ENCODE measurements at regions not wholly inside any gene's neighbourhood (a gene's known extent, or its start where the extent isn't known, plus 50 kb on each side); places are given as distances from the start of the nearest gene placed in this dataset.

DNA sequence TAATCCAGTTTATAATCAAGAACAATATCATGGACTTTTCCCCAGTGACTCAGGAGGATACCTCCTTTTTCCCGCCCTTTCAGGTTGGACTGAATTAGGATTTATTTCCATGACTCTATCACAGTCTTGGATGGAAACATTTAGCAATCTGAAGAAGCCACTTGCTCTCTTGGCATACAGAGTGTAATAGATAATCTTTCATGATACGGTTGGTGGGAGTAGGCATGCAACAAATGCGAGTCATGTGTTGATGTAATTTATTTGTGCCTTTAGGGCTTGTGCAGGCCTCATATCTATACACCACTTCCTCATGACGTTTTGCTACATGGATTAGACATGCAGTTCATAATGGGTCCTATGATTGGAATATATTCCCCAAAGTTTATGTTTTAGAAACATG lies 54.2 kb upstream of the MCTP2 start:
- no peak for DNase-seq

DNA sequence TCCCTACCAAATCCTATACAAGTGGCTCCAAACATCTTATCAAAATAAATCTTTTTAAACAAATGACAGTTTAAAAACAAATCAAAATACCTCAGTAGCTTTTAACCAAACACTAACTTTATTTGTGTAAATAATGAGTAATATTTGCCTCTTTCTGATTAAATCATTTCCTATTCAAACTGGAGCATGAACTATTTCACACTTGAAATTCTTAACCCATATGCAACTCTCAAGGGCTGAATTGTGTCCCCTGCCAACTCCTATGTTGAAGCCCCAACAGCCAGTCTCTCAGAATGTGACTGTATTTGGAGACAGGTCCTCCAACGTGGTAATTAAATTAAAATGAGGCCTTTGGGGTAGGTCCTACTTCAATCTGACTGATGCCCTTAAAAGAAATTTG lies 55.9 kb upstream of the MCTP2 start:
- no peak for DNase-seq

DNA sequence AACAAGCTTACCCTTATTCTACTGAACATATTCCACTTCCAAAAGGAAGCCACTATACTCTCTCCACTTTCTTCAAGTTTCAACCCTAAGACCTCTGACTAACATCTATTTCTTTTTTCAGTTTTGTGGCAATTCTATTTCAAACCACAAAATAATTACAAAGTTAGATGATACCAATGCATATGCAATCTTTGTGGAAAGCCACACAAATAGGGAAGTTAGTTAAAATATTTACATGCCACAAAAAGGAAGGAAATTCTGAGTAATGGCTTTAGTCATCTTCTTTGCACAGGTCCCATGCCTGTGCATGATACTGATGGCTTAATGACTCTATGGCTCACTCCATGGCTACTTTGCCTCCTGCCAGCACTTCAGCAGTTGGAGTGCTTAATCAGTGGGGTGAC lies 57.0 kb upstream of the MCTP2 start:
- no peak for DNase-seq

DNA sequence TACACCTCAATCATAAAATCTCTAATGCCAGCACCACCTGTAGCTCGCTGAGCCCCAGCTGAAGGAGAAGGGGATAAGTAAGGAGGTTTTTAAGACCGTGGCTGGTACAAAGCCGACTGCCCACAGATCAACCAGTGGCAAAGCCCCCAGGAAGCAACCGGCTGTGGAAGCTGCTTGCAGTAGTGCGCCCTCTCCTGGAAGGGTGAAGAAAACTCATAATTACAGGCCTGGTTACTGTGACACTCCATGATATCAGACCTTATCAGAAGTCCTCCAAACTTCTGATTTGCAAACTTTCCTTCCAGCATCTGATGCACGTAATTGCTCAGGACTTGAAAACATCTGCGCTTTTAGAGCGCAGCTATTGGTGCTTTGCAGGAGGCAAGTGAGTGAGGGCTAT lies 63.1 kb upstream of the MCTP2 start:
- DNase-seq: no peak

DNA sequence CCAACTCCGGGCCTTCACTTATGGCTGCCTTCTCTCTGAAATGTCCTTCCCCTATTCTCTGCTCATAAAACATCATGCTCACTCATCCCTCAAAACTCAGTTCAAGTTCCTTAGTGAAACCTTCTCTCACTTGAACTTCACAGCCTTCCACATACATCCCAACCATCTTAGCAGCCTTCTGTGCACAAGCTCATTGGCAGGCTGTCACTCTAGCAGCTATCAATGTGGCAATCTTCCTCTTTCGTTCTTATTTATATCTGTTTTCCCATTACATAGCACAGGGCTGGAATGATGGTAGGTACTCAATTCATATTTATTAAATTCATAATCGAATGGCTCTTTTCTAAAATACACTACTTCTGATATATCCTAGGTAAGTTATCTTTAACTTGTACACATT lies 66.4 kb upstream of the MCTP2 start:
- no peak for DNase-seq

DNA sequence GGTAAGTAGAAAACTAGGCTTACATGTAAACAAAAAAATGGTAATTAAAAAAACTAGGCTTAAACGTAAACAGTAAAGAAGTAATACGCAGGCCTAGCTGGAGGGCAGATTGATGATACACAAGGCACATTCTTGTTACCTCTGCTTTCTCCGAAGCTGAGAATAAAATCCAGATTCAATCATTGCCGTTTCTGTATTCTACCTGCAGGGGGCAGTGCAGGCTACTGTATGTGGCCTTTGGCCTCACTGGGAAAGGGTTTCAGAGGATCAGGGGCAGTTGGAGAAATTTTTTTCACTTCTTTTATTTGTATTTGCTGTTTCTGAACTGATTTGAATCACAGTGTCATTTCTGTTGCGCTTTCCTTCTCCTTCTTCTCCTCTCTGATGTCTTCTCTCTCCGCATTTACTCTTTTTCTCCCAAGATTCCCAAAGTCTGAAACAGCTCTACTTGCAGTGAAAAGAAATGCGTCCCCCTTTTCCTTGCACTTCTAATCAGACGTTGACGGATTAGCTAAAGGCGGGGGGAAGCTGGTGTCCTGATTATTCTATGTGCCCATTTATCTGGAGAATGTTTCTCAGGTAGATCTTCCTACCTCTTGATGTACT lies 67.1 kb upstream of the MCTP2 start:
- peak; percentile 59 for DNase-seq

DNA sequence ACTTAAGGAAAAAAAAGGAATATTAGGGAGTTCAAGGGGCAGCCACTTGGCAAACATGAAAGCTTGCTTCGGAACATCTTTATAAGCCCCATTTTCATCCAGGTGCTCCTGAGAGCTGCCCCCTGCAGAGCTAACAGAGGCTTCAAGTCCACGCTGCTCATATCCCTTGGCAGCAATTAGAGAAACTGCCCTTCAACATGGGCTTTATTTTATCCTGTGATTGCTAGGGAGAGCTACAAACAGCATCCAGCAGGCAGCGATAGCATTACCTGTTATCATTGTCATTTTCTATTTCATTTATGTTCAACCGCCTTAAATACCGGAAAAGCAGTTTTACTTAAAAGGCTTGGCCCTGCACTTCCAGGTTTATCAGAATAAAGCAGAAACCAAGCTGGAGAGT lies 68.4 kb upstream of the MCTP2 start:
- DNase-seq: no peak

DNA sequence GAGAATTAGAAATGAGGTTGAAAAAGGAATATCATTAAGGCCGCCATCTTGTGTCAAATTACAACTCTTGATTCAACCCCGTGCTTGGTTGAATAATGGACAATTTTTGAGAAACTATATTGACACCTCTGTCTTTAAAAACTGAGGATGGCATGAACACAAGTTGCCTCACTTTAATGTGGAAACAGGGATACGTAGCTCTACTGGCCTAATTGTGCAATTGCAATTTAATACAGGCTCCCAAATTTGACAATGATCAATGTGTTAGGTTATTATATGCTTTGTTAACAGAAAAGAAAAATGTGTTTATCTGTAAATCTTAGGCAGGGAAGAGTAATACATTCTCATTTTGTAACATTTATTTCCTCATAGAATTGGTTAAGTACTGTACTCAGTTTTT lies 77.1 kb upstream of the MCTP2 start:
- DNase-seq: no peak

DNA sequence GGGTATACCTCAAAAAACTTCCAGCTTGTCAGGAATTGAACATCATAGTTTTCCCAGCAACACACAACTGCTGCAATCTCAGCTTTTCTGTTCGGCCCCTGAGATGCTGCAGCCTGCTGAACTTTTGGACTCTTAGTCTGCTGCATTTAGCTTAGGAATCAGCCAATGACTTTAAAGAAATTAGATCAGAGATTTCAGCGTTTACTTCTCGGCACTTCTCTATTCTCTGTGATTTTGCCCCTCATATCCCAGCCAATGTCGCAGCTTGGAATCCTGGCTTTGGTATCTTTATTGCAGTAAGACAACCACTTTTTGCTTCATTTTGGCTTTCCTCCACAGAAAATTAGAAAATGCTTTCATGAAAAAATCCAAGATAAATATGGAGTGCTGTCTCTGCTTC lies 86.3 kb upstream of the MCTP2 start:
- no peak for DNase-seq

DNA sequence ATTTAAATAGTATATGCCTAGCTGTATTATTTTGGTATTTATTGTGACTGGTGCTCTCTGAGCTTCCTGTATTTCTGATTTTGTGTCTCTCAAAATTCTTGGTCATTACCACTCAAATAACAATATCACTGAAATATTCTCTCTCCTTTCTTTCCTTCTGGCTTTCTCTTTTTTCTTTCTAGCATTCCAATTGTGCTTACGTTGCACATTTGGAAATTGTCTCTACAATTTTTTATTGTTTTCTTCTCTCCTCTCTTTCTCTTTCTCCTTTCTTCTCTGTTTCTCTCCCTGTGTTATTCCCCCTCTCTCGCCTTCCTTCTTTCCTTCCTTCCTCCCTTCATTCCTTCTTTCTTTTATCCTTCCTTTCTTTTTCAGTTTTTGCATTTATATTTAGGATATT lies 89.6 kb upstream of the MCTP2 start:
- DNase-seq: no peak

DNA sequence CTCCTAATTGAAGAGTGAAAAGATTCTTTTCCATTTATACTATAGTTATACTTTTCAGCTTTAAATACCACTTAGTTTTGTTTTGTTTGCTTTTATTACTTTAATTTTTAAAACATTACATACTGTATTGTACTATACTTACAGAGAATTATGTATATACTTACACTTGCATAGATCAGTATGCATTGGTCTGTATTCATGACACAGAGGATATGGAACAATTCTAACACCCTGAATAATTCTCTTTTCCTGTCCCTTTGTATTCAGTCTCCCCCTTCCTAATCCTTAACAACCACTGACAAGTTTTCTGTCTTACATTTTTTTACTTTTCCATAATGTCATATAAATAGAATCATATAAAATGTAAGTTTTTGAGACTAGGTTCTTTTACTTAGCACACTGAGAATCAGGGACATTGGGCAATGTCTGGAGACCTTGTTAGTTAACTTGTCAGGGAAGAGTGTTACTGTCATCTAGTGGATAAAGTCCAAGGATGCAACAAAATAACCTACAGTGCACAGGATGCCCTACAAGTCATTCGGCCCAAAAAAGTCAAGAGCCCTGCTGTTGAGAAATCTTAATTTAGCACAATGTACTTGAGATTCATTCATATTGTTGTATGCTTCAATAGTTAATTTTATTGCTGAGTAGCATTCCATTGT lies 95.7 kb upstream of the MCTP2 start:
- DNase-seq: no peak

DNA sequence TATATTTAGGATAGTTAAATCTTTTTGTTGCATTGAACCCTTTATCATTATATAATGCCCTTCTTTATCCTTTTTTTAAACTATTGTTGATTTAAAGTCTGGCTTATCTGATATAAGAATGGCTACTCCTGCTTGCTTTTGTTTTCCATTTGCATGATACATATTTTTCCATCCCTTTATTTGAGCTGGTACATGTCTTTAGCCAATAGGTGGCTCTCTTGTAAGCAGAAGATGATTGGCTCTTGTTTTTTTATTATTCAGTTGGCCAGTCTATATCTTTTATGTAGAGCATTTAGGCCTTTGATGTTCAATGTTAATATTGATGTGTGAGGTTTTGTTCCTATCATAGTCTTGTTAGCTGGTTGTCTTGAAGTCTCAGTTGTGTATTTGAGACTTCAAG lies 99.5 kb upstream of the MCTP2 start:
- DNase-seq: no peak

DNA sequence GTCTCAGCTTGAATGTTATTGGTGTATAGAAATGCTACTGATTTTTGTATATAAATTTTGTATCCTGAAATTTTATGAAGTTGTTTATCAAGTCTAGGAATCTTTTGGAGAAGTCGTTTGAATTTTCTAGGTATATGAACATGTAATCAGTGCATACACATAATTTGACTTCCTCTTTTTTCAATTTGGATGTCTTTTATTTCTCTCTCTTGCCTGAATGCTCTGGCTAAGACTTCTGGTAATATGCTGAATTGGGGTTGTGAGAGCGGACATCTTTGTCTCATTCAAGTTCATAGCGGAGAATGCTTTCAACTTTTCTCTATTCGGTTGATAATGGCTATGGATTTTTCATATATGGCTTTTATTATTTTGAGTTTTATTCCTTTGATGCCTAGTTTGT lies 100.9 kb upstream of the MCTP2 start:
- DNase-seq: no peak

DNA sequence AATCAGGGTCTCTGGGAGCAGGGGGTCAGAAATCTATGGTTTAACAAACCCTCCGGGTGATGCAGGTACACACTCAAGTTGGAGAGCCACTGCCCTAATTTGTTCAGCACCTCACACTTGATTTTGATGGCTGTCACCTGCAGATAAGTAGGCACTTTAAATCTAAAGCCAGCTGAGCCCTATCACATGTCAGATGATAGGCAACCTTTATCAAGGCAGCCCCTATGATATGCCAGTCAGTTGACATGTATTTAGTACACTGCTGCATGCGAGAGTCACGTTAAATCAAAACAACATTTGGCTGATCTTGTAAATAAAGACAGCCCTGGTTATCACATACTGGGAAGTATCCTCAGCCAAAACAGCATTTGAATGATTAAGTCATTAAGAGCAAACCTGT lies 104.4 kb upstream of the MCTP2 start:
- peak; percentile 1 for DNase-seq

DNA sequence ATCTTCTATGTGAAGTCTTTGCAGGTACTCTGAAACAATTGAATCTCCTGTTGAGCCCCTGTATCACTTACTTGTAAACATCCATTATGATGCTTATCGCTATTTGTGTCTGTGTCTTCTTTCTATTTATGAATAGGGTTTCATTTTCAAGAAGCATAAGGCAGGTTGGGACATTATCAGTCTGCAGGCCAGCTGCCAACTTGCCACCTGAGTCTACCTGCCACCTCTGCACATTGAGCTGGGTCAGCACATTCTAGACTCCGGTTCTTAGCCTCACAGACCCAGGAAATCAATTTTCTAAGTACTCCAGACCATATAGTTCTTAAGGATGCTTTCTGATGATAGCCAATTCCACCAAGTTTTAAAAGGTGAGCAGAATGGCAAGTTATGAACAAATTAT lies 105.7 kb upstream of the MCTP2 start:
- no peak for DNase-seq

DNA sequence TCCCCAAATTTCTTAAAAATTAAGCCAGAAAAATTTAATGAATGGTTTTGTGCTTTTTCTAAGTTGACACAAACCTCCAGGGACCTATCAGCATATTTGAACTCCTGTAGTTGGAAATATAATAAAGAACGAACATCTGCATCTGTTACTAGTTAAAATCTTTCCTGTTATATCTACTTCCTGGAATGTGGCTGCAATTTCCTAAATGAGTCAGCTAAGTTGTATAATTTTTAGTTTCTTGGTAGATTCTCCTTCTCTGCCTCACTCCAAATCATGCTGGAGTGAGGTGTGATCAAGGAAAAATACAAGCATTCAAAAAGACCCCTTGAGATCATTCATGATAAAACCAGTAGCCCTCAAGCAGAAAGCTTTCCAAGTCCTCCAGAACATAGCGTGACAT lies 106.2 kb upstream of the MCTP2 start:
- no peak for DNase-seq

DNA sequence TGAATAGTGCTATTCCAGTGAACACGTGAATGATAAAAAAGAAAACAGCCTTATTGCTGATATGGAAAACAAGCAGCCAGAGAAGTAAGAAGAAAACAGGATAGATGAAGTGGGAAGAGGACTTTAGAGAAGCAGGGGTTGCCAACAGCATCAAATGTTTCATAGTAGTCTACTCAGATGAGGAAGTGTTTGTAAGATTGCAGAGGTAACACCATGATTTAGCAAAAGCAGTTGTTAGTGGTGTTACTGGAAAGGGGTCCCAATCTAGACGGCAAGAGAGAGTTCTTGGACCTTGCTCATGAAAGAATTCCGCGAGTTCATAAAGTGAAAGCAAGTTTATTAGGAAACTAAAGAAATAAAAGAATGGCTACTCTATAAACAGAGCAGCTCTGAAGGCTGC lies 108.8 kb upstream of the MCTP2 start:
- no peak for DNase-seq

DNA sequence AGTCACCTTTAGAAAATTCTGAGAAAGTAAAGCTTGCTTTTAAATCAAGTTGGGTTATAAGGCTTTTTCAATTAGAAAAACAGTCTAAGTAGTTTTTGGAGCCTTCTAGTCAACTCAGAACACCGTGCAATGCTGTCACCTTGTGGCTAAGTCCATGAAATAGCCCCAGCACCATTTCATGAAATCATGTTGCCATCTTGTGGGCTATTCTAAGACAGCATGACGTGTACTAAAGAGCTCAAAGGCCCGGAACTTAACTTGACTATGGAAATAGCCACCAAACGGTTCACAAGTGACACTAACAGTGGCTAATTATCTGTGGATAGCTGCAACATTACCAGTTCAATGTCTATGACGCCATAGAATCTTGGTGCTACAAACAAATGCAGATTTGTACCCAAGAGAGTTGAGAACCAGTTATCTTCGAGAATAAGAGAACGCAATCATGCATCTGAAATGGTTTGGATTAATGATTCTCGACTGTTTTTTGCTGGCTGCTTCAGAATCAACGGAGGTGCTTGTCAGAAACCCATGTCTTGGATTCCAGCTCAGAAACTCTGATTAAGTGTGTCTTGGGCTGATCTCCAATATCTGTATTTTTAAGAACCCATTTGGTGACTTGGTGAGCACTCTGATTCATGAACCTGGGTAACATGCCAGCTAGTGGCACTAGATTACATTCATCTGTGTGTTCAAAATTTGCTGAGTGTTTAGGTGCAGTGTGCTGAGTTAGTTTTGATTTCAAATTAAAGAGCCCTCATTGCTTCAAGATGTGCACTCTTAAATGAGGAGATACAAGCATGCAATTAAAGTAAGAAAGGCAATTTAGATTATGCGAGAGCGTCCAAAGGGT lies 111.2 kb upstream of the MCTP2 start:
- peak; percentile 67 for DNase-seq

DNA sequence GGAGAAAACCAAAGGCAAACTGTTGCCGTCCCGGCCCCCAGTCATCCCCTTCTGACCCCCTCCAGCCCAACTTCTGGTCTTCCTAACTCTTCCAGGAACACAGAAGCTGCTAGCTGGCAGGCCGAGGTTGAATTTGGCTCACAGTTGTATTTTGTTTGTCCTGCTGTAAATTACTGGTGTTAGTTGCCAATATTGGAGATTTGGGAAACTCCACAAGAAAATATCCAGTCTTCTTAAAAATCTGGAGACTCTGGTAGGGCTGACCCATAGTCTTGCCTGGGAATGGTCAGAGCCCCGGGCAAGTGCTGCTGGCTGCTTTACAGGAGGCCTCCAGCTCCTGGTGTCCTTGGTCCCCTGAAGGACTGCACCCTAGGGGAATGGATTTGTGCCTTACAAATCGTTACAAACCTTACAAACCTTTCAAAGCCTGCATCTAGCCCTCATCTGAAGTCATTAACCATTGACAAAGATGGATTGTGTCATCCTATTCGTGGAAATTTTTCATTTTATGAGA lies 112.0 kb upstream of the MCTP2 start:
- no peak for DNase-seq

DNA sequence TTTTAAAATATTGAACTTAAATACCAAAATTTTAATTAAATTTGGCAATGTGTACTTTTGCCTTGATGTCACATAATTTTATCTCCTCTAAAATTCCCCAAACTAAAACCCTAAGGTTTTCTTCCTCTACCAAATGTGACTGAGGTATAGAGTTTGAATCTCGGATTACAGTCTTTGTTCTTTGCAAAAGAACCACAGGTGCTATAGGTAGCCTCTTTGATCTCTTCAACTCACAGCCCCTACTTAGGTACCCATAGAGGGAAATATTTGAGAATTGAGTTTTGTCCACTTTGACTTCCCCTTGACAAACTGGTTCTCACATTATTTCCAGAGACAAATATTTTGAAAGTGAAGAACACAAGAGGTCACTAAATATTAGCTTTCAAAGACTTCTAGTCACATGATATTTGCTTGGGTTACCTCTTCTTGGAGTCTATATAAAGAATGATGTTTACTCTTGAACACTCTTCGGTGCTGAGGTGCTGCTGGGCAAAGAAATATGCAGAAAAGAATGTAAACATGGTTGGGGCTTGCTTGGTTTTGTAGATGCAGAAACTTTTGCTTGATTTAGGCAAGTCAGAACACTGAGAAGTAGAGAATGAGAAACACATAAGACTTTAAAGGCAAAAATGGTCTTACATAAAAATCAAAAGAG lies 120.8 kb upstream of the MCTP2 start:
- DNase-seq: no peak

DNA sequence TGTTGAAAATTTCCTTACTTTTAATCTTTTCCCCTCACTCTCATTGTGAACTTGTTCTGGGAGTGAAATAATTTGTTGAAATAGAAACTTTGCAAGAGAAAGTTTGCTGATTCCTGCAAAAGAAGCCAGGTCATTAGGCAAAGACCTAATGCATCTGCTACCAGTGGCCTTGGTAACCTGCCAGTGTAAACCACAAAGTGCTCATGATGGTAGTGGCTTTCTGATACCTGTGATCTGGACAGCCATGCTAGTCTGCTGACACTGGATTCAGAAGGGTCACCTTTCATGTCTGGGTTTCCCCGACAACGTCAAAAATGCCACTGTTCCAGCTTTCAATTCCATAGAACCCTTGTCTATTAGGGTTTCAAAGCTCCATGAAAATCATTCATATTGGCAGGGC lies 123.7 kb upstream of the MCTP2 start:
- DNase-seq: no peak

DNA sequence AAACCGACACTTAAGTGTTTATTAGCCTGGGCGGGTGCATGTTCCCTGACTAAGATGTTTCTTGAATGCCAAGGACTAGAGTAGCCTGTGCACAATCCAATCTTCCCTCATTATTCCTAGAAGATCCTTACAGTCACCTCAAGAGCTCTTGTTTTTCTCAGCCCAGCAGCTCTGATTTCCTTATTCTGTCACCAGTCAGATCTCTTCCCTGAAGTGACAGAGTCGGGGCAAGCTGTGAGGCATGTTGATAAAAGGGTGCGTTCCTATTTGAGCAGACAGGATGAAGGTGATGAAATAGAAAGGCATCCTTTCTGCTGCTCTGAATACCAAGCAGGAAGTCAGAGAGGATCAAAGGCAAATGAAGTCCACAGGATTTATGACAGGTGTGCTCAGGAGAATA lies 125.6 kb upstream of the MCTP2 start:
- DNase-seq: no peak

DNA sequence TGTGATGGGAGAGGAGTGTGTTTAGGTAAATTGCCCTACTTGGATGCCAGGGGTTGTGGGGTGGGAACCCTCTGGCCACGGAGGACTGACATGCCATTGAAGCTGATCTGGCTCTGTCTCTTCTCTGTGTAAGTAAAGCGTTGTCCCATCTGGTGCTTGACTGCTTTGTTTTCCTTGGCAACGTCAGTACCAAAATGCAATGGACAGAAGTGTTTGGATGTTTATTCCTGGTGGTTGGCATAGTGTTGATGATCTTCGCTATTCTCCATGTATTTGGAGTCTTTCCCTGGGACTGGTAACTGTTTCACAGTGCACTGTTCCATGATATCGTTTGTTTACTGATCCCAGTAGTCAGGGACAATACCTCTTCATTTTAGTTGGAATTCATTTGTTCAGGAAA lies 130.5 kb upstream of the MCTP2 start:
- no peak for DNase-seq

DNA sequence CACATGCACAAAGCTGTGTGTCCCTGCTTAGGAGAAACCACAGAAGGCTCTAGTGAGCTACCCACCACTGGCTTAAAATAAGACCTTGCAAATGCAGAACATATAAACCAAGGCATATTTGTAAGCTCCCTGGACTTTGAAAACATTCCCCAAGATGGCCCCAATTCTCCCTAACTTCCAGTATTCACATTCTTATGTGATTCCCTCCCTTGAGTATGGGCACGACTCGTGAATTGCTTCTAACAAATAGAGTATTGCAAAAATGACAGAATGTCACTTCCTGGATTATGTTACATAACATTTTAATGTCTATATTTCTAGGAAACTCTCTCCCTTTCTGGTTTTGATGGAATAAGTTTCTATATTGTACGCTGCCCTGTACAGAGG lies 131.8 kb upstream of the MCTP2 start:
- DNase-seq: no peak
